ENCODE measurements at regions not wholly inside any gene's neighbourhood (a gene's known extent, or its start where the extent isn't known, plus 50 kb on each side); places are given as distances from the start of the nearest gene placed in this dataset.

- no peak for DNase-seq
Observed at GRCh38 chr7:54622696-54623309, 80.6 kb downstream of the VSTM2A start.
